GM10248 (cell line): ENCODE measurements at regions not wholly inside any gene's neighbourhood (a gene's known extent, or its start where the extent isn't known, plus 50 kb on each side); places are given as distances from the start of the nearest gene placed in this dataset.
"Not testable (repeated sequence)": the region's sequence is repeated elsewhere in the genome, so short reads cannot be mapped to it uniquely, and the experiment has no call there.

ENCODE experiments used
- CTCF ChIA-PET: fragments of 300-600 bp; sonication (Branson Sonifier 250); formaldehyde crosslinking; extraction: SDS; loops from one replicate; lab custom pipeline; 2021; ENCODE audit warnings: antibody characterized with exemption; lab: Yijun Ruan, JAX
- POLR2A ChIA-PET: fragments of 350-650 bp; sonication (Branson Sonifier 250); formaldehyde crosslinking; extraction: SDS; loops from one replicate; lab custom pipeline; 2020; ENCODE audit warnings: antibody characterized with exemption; lab: Yijun Ruan, JAX
- DNase-seq: peaks from one replicate; pipeline ENCODE4 v3.0.0; 2012; ENCODE audit errors: extremely low spot score

- DNase-seq, POLR2A ChIA-PET, CTCF ChIA-PET: not testable (repeated sequence)
These were observed 1715.9 kb downstream of the SPATA31A7 start for GRCh38 chr9:62905722-62906121.

GRCh38 chr9:62907866-62908265 is 1718.0 kb downstream of the SPATA31A7 start:
- DNase-seq, CTCF ChIA-PET, POLR2A ChIA-PET: not testable (repeated sequence)

- POLR2A ChIA-PET, DNase-seq, CTCF ChIA-PET: not testable (repeated sequence)
These were observed 1718.4 kb downstream of the SPATA31A7 start for GRCh38 chr9:62908271-62908670.

- POLR2A ChIA-PET, DNase-seq, CTCF ChIA-PET: not testable (repeated sequence)
These were observed 1719.6 kb downstream of the SPATA31A7 start for GRCh38 chr9:62909447-62909846.

DNA sequence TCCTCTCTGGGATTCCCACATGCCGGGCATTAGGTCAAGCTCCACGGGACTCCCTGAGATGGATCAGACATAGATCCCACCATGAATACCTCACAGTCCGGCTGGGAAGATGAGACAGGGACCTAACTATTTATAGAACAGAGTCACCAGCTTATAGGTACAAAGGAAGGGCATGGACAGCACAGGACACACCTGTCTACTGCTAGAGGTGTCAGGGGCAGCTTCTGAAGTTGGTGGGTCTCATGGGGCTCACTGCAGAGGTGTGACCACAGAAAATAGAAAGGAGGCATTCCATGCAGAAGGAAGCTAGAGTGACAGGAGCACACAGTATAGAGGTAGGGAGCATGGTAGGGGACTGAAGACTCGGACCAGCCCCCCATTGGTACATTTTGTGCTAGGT is 1722.4 kb downstream of the SPATA31A7 start:
- DNase-seq, CTCF ChIA-PET, POLR2A ChIA-PET: not testable (repeated sequence)

- CTCF ChIA-PET, DNase-seq, POLR2A ChIA-PET: not testable (repeated sequence)
These were observed 1725.3 kb downstream of the SPATA31A7 start for GRCh38 chr9:62915168-62915567.

- DNase-seq, POLR2A ChIA-PET, CTCF ChIA-PET: not testable (repeated sequence)
These were observed 1725.8 kb downstream of the SPATA31A7 start for GRCh38 chr9:62915661-62916060.

DNA sequence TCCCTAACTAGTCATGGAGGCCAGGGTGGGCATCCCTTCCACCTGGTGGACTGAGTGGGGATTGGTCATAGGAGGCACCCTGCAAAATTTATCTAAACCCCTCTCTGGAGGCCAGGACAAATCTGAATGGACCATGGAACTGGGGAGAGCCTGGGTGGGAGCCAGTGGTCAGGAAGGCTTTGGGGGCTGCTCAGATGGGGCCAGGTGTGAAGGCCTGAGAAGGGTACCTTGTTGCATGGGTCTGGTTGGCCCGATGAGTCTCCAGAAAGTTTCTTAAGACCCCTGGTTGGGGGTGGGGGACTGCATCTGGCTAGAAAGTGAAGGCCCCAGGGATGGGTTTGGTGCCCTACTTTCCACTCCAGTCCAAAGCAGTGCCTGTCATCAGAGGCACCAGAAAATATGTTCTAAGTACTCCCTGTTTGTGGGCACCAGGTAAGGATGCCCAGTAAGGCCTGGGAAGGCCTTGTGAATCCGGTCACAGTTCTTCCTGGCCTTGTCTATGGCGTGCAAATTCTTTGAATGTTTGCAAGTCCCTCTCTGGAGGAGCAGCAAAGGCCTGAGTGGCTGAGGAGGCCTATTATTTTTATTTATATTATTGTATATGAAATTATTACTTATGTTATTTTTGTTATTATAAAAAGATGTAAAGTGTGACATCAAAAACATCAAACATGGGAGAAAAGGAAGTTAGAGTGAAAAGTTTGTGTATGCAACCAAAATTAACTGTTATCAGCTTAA is 1729.0 kb downstream of the SPATA31A7 start:
- CTCF ChIA-PET, DNase-seq, POLR2A ChIA-PET: not testable (repeated sequence)

GRCh38 chr9:62931484-62931883 is 1741.6 kb downstream of the SPATA31A7 start:
- DNase-seq, CTCF ChIA-PET, POLR2A ChIA-PET: not testable (repeated sequence)

DNA sequence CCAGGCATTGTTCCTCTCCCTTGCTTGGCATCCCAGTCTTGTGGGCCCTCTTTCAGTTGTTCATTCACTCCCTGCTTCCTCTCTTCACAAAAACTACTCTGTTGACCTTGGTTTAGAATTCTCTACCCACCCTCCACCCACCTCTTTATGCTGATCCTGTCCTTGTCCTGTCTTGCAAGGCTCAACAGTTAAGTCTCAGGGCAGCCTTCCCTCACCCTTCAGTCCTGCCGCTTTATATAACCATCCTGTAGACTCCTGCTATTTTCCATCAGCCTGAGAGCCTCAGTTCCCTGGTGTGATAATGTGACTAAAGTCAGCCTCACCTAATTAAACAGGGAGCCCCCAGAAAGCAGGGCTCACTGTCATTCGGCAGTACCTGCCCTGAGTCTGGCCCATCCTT is 1763.0 kb downstream of the SPATA31A7 start:
- CTCF ChIA-PET, POLR2A ChIA-PET: not testable (repeated sequence)

More for the DNA sequence above, 1763.0 kb downstream of the SPATA31A7 start:
- DNase-seq, result not testable (repeated sequence)
